HL-60/S4 treated with phorbol 12-myristate 13-acetate at 8.2 ng/mL for 4 days and 3 days (cell line): ENCODE measurements at regions not wholly inside any gene's neighbourhood (a gene's known extent, or its start where the extent isn't known, plus 50 kb on each side); places are given as distances from the start of the nearest gene placed in this dataset.

Experiments
- in situ Hi-C: fragments of 300-500 bp; cut with MboI; formaldehyde crosslinking; loops from 2 replicates; pipeline ENCODE4 v1.15.0; 2022; ENCODE audit warnings: low sequenced_read_pairs

- in situ Hi-C loops, result no loop called here
Observed at GRCh38 chr1:47696737-47697441, 259.0 kb downstream of the FOXD2 start.

DNA sequence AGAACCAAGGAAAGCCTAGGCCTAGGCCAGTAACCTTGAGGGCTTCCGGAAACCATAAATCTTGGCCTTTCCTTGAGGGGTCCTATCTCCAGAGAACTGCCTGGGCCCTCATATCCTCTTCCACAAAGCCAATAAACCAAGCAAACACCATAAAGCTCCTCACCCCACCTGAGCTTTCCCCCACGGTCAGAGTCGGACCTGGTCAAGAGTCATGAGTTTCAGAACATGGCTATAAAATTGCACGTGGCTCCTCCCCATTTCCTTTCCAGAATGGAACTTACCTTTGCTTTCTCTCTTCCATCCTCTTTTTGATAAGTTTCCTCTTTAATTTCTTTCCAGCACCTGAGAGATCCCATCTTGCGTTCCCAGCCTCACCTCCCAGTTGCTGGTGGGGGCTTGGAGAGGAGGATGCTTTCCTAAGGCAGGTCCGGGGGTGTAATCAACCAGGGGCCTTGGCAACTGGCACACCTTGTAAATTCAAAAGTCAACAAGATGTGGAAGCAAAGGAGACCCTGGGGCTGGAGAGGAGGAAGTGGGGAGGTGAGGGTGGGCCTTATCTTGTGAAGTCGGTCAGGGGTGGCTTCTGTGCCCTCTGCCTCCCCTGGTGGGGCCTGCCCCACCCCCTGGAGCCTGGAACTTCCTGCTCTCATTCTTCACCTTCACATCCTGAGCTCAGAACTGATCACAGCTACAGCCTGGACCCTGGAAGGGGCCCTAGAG, 259.9 kb downstream of the FOXD2 start:
- in situ Hi-C loops, result no loop called here

GRCh38 chr1:47699492-47700235, 261.8 kb downstream of the FOXD2 start:
- in situ Hi-C loops, result loop anchor here (25.0 kb wide), 1 partner anchor 312 kb away; no protein-coding TSS in a partner anchor

DNA sequence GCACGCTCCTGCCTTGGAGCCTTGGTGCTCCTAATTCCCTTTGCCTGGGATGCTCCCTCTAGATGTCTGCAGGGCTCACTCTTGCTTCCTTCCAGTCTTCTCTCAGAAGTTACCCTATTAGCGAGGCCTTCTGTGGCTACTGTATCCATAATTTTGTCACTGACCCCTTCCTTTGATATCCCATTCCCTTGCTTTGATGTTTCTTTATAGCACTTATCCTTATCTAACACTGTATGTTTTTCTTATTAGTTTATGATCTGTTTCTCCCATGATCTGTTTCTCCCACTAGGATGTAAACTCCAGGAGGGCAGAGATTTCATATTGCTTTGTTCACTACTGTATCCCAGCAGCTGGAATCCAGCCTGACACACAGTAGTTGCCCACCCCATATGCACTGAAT, 263.4 kb downstream of the FOXD2 start:
- in situ Hi-C loops, result loop anchor here (25.0 kb wide), 1 partner anchor 314 kb away; no protein-coding TSS in a partner anchor

DNA sequence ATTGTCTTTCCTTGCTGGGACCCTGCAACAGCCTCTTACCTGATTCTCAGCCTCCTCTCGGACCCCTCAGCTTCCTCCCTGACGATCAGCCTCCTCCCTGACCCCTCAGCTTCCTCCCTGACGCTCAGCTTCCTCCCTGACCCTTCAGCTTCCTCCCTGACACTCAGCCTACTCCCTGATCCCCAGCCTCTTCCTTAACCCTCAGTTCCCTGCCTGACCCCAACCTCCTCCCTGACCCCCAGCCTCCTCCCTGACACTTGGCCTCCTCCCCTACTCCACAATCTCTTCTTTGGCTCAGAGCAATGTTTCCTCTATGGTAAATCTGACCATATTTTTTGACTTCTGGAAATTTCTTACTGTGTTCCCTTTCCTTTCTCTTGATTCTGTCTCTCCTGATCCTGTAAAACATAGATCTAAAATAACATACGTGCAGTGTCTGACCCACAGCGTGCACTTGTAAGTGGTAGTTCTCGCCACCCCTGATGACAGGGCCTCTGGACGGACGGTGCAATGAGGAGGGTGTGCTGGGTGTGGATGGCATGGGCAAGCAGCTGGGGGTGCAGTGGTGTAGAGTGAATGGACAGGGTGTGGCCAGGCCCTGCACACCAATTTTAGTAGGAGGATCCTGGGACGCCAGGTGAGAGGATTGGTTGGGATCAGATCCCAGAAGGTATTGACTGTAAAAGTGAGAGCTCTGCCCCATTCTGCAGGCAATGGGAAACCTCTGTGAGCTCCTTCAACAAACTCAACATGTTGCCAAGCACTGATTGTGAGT, 264.1 kb downstream of the FOXD2 start:
- in situ Hi-C loops, result loop anchor here (25.0 kb wide), 1 partner anchor 315 kb away; no protein-coding TSS in a partner anchor

- in situ Hi-C loops, result loop anchor here (25.0 kb wide), 1 partner anchor 316 kb away; no protein-coding TSS in a partner anchor
Observed at GRCh38 chr1:47703156-47703825, 265.4 kb downstream of the FOXD2 start.

GRCh38 chr1:47703981-47704596, 266.2 kb downstream of the FOXD2 start:
- in situ Hi-C loops, result loop anchor here (25.0 kb wide), 1 partner anchor 317 kb away; no protein-coding TSS in a partner anchor

DNA sequence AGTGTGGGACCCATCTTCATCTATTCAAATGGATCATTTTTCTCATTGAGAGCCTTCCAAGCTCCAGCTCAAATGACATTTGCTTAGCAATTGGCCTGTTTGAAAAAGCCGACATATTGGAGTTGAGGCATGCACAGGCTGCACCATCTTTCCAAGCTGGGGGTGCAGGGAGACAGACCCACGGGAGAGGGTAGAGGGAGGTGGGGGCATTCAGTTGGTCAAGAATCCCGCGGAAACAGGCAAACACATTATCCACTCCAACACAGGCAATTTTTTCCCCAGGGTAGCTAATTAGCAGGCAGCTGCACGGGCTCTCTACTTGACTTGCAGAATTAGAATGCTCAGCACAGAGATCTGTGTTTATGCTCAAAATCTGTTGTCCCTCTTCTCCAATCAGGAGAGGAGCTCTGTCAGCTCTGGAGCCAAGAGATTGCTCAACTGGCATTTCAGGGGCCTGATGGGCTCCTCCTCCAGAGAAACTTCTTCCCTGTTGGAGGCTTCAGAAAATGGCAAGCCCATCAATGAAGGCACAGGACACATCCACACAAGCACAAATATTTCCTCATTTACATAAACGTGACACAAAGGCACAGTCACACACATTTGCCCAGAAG, 267.8 kb downstream of the FOXD2 start:
- in situ Hi-C loops, result loop anchor here (25.0 kb wide), 1 partner anchor 318 kb away; no protein-coding TSS in a partner anchor

DNA sequence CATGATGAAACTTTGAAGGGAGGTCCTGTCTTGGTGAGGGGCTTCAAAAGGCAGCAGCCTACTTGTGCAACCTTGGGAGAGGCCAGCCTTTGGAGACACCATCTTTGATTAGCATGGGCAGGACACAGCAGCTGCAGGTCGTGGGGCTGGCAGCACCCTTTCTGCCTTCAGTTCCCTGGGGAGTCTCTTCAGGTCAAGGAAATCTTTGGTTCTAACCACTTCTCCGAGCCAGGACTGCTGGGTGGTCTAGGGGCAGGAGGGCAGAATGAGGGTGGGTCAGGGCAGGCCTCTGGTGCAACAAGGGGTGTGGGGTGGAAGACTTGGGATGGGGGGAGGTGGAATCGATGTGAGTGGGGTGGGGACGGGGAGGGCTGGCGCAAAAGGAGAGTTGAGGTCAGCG, 269.7 kb downstream of the FOXD2 start:
- in situ Hi-C loops, result loop anchor here (25.0 kb wide), 1 partner anchor 320 kb away; no protein-coding TSS in a partner anchor

DNA sequence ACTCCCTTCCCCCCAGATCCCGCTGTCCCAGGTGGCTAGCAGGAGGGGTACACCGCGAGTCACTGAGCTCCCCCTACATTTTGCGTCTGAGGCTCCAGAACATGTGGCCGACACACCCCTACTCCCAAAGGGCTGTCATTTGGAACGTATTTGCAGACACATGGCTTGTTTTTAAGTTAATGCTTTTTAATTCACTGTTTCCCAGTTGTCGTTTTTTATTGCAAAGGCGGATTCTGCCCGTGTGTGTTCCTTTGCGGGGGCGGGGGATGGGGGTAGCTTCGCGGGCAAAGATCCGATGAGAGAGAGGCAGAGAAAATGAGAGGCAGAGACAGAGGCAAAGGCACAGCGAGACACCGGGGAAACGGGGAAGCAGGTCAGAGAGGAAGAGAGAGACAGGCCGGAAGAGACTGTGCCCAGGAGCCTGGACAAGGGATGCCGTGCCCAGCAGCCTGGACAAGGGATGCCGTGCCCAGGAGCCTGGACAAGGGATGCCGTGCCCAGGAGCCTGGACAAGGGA, 270.2 kb downstream of the FOXD2 start:
- in situ Hi-C loops, result loop anchor here (25.0 kb wide), 1 partner anchor 321 kb away; no protein-coding TSS in a partner anchor

DNA sequence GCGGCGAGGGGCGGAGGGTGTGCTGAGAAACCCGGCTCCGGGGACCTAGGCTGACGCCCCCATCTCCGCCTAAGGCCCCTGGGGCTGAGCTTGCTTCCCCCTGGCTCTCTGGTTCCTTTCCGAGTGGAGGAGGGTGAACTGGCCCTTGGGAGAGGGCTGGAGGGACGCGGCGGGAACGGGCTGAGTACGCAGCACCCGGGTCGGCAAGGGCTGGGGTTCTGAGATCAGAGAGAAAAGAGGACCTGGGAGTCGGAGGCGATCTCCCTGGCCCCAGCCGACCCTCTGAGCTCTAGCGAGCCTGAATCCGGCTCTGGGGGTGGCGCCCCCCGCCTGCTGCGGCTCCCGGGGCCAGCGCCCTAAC, 270.8 kb downstream of the FOXD2 start:
- in situ Hi-C loops, result loop anchor here (25.0 kb wide), 1 partner anchor 321 kb away; no protein-coding TSS in a partner anchor

DNA sequence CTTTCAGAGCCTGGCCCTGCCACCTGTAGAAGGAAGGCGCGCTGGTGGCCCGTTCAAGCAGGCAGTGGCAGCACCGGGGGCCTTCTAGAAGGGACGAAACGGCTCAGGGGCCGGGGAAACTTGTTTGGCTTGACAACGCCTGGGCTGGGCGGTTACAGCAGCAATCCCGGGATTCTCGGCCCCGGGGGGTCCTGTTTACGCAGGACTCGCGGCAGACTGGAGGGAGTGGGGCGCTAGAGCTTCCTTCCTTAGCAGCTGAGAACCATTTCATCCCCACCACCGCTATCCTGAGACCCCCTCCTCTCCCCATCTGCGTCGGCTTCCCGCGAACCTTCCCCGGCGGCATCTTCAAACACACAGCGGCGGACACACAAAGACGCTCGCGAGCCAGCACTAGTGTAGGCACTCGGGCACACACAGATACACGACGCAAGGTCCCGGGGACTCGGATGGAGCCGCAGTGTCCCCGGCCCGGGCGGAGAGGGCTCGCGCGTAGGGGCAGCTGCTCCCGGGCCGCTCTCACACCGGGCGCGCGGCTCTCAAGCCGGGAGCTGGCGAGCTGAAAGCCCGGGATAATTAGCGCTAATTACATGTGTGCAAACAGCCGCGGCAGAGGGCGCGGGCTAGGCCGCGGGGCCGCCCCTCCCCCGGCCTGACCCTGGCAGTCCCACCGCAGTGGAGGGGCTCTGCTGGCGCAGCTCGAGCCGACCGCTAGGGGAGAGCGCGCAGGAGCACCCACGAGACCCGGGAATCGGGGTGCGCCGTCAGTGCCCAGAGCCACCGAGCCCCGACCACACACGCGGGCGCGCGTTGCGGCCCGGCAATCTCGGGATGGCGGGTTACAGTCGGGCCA, 271.4 kb downstream of the FOXD2 start:
- in situ Hi-C loops, result loop anchor here (25.0 kb wide), 1 partner anchor 322 kb away; no protein-coding TSS in a partner anchor

- in situ Hi-C loops, result loop anchor here (25.0 kb wide), 1 partner anchor 323 kb away; no protein-coding TSS in a partner anchor
Observed at GRCh38 chr1:47709872-47710231, 272.0 kb downstream of the FOXD2 start.

DNA sequence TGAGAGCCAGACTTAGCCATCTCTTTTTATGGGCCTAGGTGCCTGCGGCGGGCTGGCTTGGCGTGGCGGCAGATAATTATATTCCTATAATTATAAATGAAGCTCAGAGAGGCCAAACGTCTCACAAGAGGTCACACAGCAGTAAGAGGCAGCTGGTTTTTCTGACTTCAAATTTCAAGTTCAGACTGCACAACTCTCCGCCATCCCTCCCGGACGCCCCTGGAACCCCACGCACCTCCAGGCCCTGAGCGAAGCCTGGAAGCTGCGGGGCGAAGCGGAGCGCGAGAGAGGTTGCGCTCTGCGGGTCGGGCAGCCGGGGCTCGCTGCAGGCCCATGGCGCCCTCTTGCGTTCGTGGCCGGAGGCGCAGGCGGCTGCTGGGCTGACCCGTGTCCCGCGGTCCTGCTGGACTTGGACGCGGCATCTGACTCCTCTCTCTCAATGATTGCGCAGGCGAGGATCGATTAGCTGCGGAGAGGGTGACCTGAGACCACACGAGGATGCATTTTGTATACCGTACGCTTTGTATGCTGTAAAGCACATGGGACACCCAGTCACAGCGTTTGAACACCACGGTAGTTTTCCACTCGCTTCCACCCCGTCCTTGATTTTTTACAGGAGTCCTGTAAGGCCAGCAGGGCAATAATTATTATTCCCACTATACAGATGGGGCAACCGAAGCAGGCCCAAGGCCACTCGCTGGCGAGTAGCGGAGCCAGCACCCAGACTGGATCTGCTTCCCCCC, 272.7 kb downstream of the FOXD2 start:
- in situ Hi-C loops, result loop anchor here (25.0 kb wide), 1 partner anchor 323 kb away; no protein-coding TSS in a partner anchor
